ENCODE measurements at regions not wholly inside any gene's neighbourhood (a gene's known extent, or its start where the extent isn't known, plus 50 kb on each side); places are given as distances from the start of the nearest gene placed in this dataset.
"Not testable (repeated sequence)": the region's sequence is repeated elsewhere in the genome, so short reads cannot be mapped to it uniquely, and the experiment has no call there.

GRCh38 chr1:80542231-80542630 is 1258.5 kb upstream of the ADGRL2 start:
- DNase-seq = no peak
- no peak overlapping the region for H3K27ac Mint-ChIP-seq
- peaks cover 0 to 4% (median 0%) of the 10 kb centered on the region in 3 donors for H3K36me3 Mint-ChIP-seq
- H3K4me3 Mint-ChIP-seq = no peak overlapping the region
- H3K9me3 Mint-ChIP-seq = peaks cover 6 to 56% (median 16%) of the 10 kb centered on the region in 6 donors
- no peaks in the 10 kb centered on the region for H3K4me1 Mint-ChIP-seq
- peaks cover 0 to 3% (median 2%) of the 10 kb centered on the region in 3 donors for H3K27me3 Mint-ChIP-seq (ENCODE audit: low read depth in 3 of 3)

- peaks cover 6 to 52% (median 17%) of the 10 kb centered on the region in 6 donors for H3K9me3 Mint-ChIP-seq
Observed at GRCh38 chr1:80540596-80540995, 1260.1 kb upstream of the ADGRL2 start.

GRCh38 chr1:80540149-80540548 is 1260.6 kb upstream of the ADGRL2 start:
- Mint-ChIP-seq H3K36me3 (peaks cover 0 to 4% (median 0%) of the 10 kb centered on the region in 3 donors), H3K27me3 (ENCODE audit: low read depth in 3 of 3) (peaks cover 0 to 2% (median 0%) of the 10 kb centered on the region in 3 donors), H3K9me3 (peaks cover 6 to 56% (median 19%) of the 10 kb centered on the region in 6 donors), H3K4me3 (no peak overlapping the region), H3K4me1 (no peaks in the 10 kb centered on the region), H3K27ac (no peak overlapping the region)
- no peak for DNase-seq

More at GRCh38 chr1:80540596-80540995, 1260.1 kb upstream of the ADGRL2 start:
- Mint-ChIP-seq H3K36me3 (peaks cover 0 to 4% (median 0%) of the 10 kb centered on the region in 3 donors), H3K4me1 (no peaks in the 10 kb centered on the region), H3K27me3 (ENCODE audit: low read depth in 3 of 3) (peaks cover 0 to 2% (median 0%) of the 10 kb centered on the region in 3 donors), H3K4me3 (no peak overlapping the region), H3K27ac (no peak overlapping the region)
- no peak for DNase-seq

- not testable (repeated sequence) for H3K4me1 Mint-ChIP-seq; H3K27me3 Mint-ChIP-seq (ENCODE audit: low read depth in 3 of 3); H3K27ac Mint-ChIP-seq; DNase-seq; H3K36me3 Mint-ChIP-seq; H3K4me3 Mint-ChIP-seq
- peaks cover 6 to 59% (median 21%) of the 10 kb centered on the region in 6 donors for H3K9me3 Mint-ChIP-seq
Observed at GRCh38 chr1:80539298-80539697, 1261.4 kb upstream of the ADGRL2 start.

GRCh38 chr1:80536461-80536860 is 1264.3 kb upstream of the ADGRL2 start:
- H3K4me1 Mint-ChIP-seq = no peaks in the 10 kb centered on the region
- no peak for DNase-seq
- H3K36me3 Mint-ChIP-seq = peaks cover 0 to 2% (median 0%) of the 10 kb centered on the region in 3 donors
- no peak overlapping the region for H3K4me3 Mint-ChIP-seq
- H3K27ac Mint-ChIP-seq = no peak overlapping the region
- H3K9me3 Mint-ChIP-seq = peaks cover 6 to 47% (median 18%) of the 10 kb centered on the region in 6 donors
- no peaks in the 10 kb centered on the region for H3K27me3 Mint-ChIP-seq (ENCODE audit: low read depth in 3 of 3)

GRCh38 chr1:80535466-80535865 is 1265.3 kb upstream of the ADGRL2 start:
- DNase-seq = no peak
- Mint-ChIP-seq H3K4me3 (no peak overlapping the region), H3K27ac (no peak overlapping the region), H3K36me3 (no peaks in the 10 kb centered on the region), H3K4me1 (no peaks in the 10 kb centered on the region), H3K27me3 (ENCODE audit: low read depth in 3 of 3) (no peaks in the 10 kb centered on the region), H3K9me3 (peaks cover 5 to 40% (median 18%) of the 10 kb centered on the region in 6 donors)

- no peak for DNase-seq
- H3K4me3 Mint-ChIP-seq = no peak overlapping the region
- H3K27ac Mint-ChIP-seq = no peak overlapping the region
- no peaks in the 10 kb centered on the region for H3K36me3 Mint-ChIP-seq
- H3K27me3 Mint-ChIP-seq (ENCODE audit: low read depth in 3 of 3) = no peaks in the 10 kb centered on the region
- H3K9me3 Mint-ChIP-seq = peaks cover 5 to 33% (median 17%) of the 10 kb centered on the region in 6 donors
- H3K4me1 Mint-ChIP-seq = no peaks in the 10 kb centered on the region
Observed at GRCh38 chr1:80534606-80535360, 1266.0 kb upstream of the ADGRL2 start.

GRCh38 chr1:80533775-80534334 is 1266.9 kb upstream of the ADGRL2 start:
- no peak for DNase-seq
- no peak overlapping the region for H3K4me3 Mint-ChIP-seq
- no peaks in the 10 kb centered on the region for H3K4me1 Mint-ChIP-seq
- H3K27ac Mint-ChIP-seq = no peak overlapping the region
- H3K9me3 Mint-ChIP-seq = peaks cover 5 to 30% (median 17%) of the 10 kb centered on the region in 6 donors
- no peaks in the 10 kb centered on the region for H3K36me3 Mint-ChIP-seq
- no peaks in the 10 kb centered on the region for H3K27me3 Mint-ChIP-seq (ENCODE audit: low read depth in 3 of 3)

GRCh38 chr1:80533093-80533492 is 1267.6 kb upstream of the ADGRL2 start:
- peaks cover 2 to 29% (median 15%) of the 10 kb centered on the region in 6 donors for H3K9me3 Mint-ChIP-seq
- no peaks in the 10 kb centered on the region for H3K27me3 Mint-ChIP-seq (ENCODE audit: low read depth in 3 of 3)
- no peak overlapping the region for H3K27ac Mint-ChIP-seq
- DNase-seq = no peak
- H3K4me1 Mint-ChIP-seq = no peaks in the 10 kb centered on the region
- no peak overlapping the region for H3K4me3 Mint-ChIP-seq
- H3K36me3 Mint-ChIP-seq = no peaks in the 10 kb centered on the region

- no peak overlapping the region for H3K27ac Mint-ChIP-seq
- H3K4me3 Mint-ChIP-seq = no peak overlapping the region
- H3K27me3 Mint-ChIP-seq (ENCODE audit: low read depth in 3 of 3) = no peaks in the 10 kb centered on the region
- DNase-seq = no peak
- H3K36me3 Mint-ChIP-seq = no peaks in the 10 kb centered on the region
- H3K4me1 Mint-ChIP-seq = no peaks in the 10 kb centered on the region
- H3K9me3 Mint-ChIP-seq = peaks cover 0 to 21% (median 13%) of the 10 kb centered on the region in 6 donors
Observed at GRCh38 chr1:80531182-80531581, 1269.6 kb upstream of the ADGRL2 start.

GRCh38 chr1:80529546-80529945 is 1271.2 kb upstream of the ADGRL2 start:
- Mint-ChIP-seq H3K27me3 (ENCODE audit: low read depth in 3 of 3) (no peaks in the 10 kb centered on the region), H3K27ac (no peak overlapping the region), H3K9me3 (peaks cover 1 to 19% (median 7%) of the 10 kb centered on the region in 6 donors), H3K4me1 (no peaks in the 10 kb centered on the region), H3K4me3 (no peak overlapping the region), H3K36me3 (no peaks in the 10 kb centered on the region)
- no peak for DNase-seq

GRCh38 chr1:80523861-80524260 is 1276.9 kb upstream of the ADGRL2 start:
- Mint-ChIP-seq H3K36me3 (no peaks in the 10 kb centered on the region), H3K27ac (no peak overlapping the region), H3K27me3 (ENCODE audit: low read depth in 3 of 3) (peaks cover 0 to 2% (median 0%) of the 10 kb centered on the region in 3 donors), H3K9me3 (peaks cover 5 to 31% (median 15%) of the 10 kb centered on the region in 6 donors), H3K4me1 (no peaks in the 10 kb centered on the region), H3K4me3 (no peak overlapping the region)
- DNase-seq = no peak

GRCh38 chr1:80523071-80523470 is 1277.7 kb upstream of the ADGRL2 start:
- peaks cover 5 to 25% (median 16%) of the 10 kb centered on the region in 6 donors for H3K9me3 Mint-ChIP-seq
- H3K4me1 Mint-ChIP-seq; H3K4me3 Mint-ChIP-seq; DNase-seq; H3K36me3 Mint-ChIP-seq; H3K27me3 Mint-ChIP-seq (ENCODE audit: low read depth in 3 of 3); H3K27ac Mint-ChIP-seq: not testable (repeated sequence)

GRCh38 chr1:80520949-80521348 is 1279.8 kb upstream of the ADGRL2 start:
- no peak for DNase-seq
- no peak overlapping the region for H3K27ac Mint-ChIP-seq
- H3K4me1 Mint-ChIP-seq = no peaks in the 10 kb centered on the region
- H3K4me3 Mint-ChIP-seq = no peak overlapping the region
- H3K27me3 Mint-ChIP-seq (ENCODE audit: low read depth in 3 of 3) = peaks cover 0 to 3% (median 0%) of the 10 kb centered on the region in 3 donors
- H3K36me3 Mint-ChIP-seq = no peaks in the 10 kb centered on the region
- H3K9me3 Mint-ChIP-seq = peaks cover 12 to 41% (median 26%) of the 10 kb centered on the region in 6 donors
